Adrenal gland (tissue), 5 donors: ENCODE measurements at regions not wholly inside any gene's neighbourhood (a gene's known extent, or its start where the extent isn't known, plus 50 kb on each side); places are given as distances from the start of the nearest gene placed in this dataset.

Experiments
- CTCF ChIP-seq, 6 experiments: fragments of 450-650 bp in 4 of 6; fragments of 200-600 bp in 2 of 6; sonication (generic) in 1 of 6; IDR thresholded peaks; 1 replicate in 5 of 6; 2 replicates in 1 of 6; pipeline versions ENCODE4 v1.5.1 to v1.8.0; 2016 to 2021; ENCODE audit warnings: antibody characterized with exemption in 6 of 6, mild to moderate bottlenecking in 2 of 6, moderate library complexity in 1 of 6
- POLR2A ChIP-seq, 2 donors: fragments of 450-650 bp; IDR thresholded peaks; one replicate each; pipeline ENCODE4 v1.6.1; 2017; ENCODE audit warnings: antibody characterized with exemption in 2 of 2, mild to moderate bottlenecking in 2 of 2, moderate library complexity in 1 of 2
- donor health status: DM: no; HTN: no; CAD: no.

- no peak for TF ChIP-seq CTCF (IDR thresholded peaks at IDR 0.05)
- TF ChIP-seq POLR2A (IDR thresholded peaks at IDR 0.05), result no peak
Observed at GRCh38 chr5:89045216-89045615, 162.2 kb upstream of the MEF2C start.
